RWPE1 (cell line): ENCODE measurements at regions not wholly inside any gene's neighbourhood (a gene's known extent, or its start where the extent isn't known, plus 50 kb on each side); places are given as distances from the start of the nearest gene placed in this dataset.

Source experiments
- CTCF ChIA-PET: fragments of 350-600 bp; sonication (Branson Sonifier 250); formaldehyde crosslinking; extraction: SDS; loops from one replicate; lab custom pipeline; 2021; lab: Yijun Ruan, JAX
- POLR2A ChIA-PET: fragments of 400-600 bp; formaldehyde crosslinking; extraction: SDS; loops from one replicate; lab custom pipeline; 2020; ENCODE audit warnings: antibody characterized with exemption; ENCODE audit not compliant: low non-redundant PET; lab: Yijun Ruan, JAX
- DNase-seq: peaks from one replicate; pipeline ENCODE4 v3.0.0; 2012; ENCODE audit warnings: low spot score
- H3K27ac ChIP-seq: fragments of 450-650 bp; 2 replicates; pipeline ENCODE4 v1.5.1; 2017
- CTCF ChIP-seq: fragments of 450-650 bp; conservative IDR thresholded peaks from 2 replicates; pipeline ENCODE4 v1.5.1; 2017; ENCODE audit warnings: low read depth, mild to moderate bottlenecking

DNA sequence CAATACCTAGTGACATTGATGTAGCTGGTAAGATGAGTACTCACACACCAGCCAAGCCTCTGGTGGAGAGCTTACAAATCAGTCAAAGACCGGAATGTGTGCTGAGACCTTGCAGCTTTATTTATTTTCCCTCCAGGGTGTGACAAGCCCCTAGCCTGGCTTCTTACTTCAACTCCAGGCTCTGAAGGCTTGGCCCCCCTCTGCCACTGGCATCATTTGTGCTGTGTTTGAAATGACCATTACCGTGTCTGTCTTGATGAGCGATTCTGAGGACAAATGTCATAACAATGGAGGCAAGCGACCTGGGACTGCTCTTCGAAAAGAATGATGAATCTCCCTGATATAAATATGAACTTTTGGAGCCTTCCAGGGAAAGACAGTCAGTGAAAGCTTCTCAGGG lies 749.9 kb upstream of the HS6ST1 start:
- POLR2A ChIA-PET = no interaction called here
- H3K27ac ChIP-seq = no peak overlapping the region
- CTCF ChIA-PET = no interaction called here
- no peak for TF ChIP-seq CTCF
- no peak for DNase-seq

- no peak overlapping the region for H3K27ac ChIP-seq
- ChIA-PET POLR2A (no interaction called here), CTCF (interaction anchor here (0.7 kb wide), 1 partner anchor 1340 kb away, joined by 6 read pairs; no protein-coding TSS in a partner anchor)
- TF ChIP-seq CTCF = no peak
- no peak for DNase-seq
Observed at GRCh38 chr2:129069875-129070594, 751.4 kb upstream of the HS6ST1 start.

GRCh38 chr2:129070663-129071062 lies 752.0 kb upstream of the HS6ST1 start:
- TF ChIP-seq CTCF = no peak
- no peak for DNase-seq
- ChIA-PET POLR2A (no interaction called here), CTCF (no interaction called here)
- H3K27ac ChIP-seq = no peak overlapping the region

DNA sequence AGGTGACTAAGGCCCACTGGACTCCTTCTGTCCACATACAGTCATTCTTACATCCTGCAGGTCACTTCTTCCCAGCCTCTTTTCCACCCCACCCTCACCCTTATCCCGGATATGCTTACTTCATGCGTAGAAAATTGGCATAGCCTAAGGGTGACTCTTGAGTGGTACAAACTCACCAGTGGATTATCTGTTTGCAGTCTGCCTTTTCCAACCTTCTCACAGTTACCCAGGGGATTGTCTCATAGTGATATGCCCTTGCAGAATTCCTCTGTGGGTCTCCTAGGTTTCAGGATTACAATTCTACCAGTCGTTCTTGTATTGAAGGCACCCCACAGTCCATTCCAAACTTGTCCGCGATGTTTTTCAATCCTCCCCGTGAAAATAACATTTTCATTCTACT lies 752.9 kb upstream of the HS6ST1 start:
- ChIA-PET CTCF (interaction anchor here (0.7 kb wide), 1 partner anchor 913 kb away, joined by 3 read pairs; no protein-coding TSS in a partner anchor), POLR2A (no interaction called here)
- TF ChIP-seq CTCF = no peak

GRCh38 chr2:129074298-129074920 lies 755.7 kb upstream of the HS6ST1 start:
- no peak for DNase-seq
- ChIA-PET POLR2A (no interaction called here), CTCF (no interaction called here)
- TF ChIP-seq CTCF = no peak
- no peak overlapping the region for H3K27ac ChIP-seq

More for the DNA sequence above, 752.9 kb upstream of the HS6ST1 start:
- H3K27ac ChIP-seq = no peak overlapping the region
- no peak for DNase-seq

DNA sequence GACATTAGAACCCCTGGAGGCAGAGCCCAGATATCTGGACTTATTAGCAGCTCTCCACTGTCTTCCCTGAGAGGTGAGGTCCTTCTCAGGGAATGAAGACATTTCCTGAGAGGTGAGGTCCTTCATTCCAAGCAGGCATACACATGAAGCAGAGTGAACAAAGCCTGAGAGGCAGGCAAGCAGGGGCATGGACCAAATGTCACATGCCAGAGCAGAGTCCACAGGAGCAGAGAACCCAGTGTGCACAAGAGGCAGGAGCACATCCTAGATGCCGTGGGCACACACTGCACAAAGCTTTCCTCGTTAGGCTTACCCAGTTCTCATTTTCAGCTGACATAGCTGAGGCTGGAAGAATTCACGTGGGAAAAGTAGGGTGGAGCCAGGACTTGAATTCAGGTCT lies 759.9 kb upstream of the HS6ST1 start:
- no peak for DNase-seq
- H3K27ac ChIP-seq = peak overlapping the region; percentile 30; the same call in 1 of the 2 replicates
- ChIA-PET POLR2A (no interaction called here), CTCF (no interaction called here)
- TF ChIP-seq CTCF = no peak
